GM12878 (cell line): ENCODE measurements at regions not wholly inside any gene's neighbourhood (a gene's known extent, or its start where the extent isn't known, plus 50 kb on each side); places are given as distances from the start of the nearest gene placed in this dataset.
A peak's percentile ranks its signal among the peaks of the same experiment; 100 is the strongest.

Experiments
- ATAC-seq: fragments of 200-7000 bp; cut with Tn5 transposase; 3 replicates; pipeline ENCODE4 v1.9.1; 2020; ENCODE audit warnings: mild to moderate bottlenecking, moderate library complexity
- BruUV-seq: library from RNA; stranded (reverse); fragments of 400-500 nt; replicated peaks from 2 replicates; lab custom pipeline; 2021; lab: Mats Ljungman, UMichigan
- CTCF ChIA-PET: fragments of 300-600 bp; sonication (Branson Sonifier 250); formaldehyde crosslinking; extraction: SDS; loops from one replicate; lab custom pipeline; 2021; ENCODE audit warnings: inconsistent platforms; lab: Yijun Ruan, JAX
- POLR2A ChIA-PET: fragments of 350-600 bp; formaldehyde crosslinking; extraction: SDS; loops from one replicate; lab custom pipeline; 2021; ENCODE audit warnings: inconsistent platforms; lab: Charles Lee
- RAD21 ChIA-PET: fragments of 300-600 bp; sonication (Branson Sonifier 250); formaldehyde crosslinking; loops from one replicate; lab custom pipeline; 2023; ENCODE audit warnings: antibody characterized with exemption; ENCODE audit not compliant: unreplicated experiment; lab: Charles Lee
- SMC1A ChIA-PET: fragments of 300-600 bp; sonication (Branson Sonifier 250); formaldehyde crosslinking; loops from one replicate; lab custom pipeline; 2023; ENCODE audit not compliant: unreplicated experiment, uncharacterized antibody; lab: Charles Lee
- DNase-seq: peaks from one replicate; pipeline ENCODE4 v3.0.0-alpha.2; 2011; ENCODE audit warnings: low read depth, low spot score
- FAIRE-seq: peaks from 3 replicates; lab custom pipeline; 2011; peaks lifted over from hg19 to GRCh38; lab: Jason Lieb, UNC
- H2AFZ ChIP-seq: 2 replicates; pipeline ENCODE4 v1.6.0; 2011; ENCODE audit warnings: low read depth, low read length, control low read depth; ENCODE audit not compliant: control insufficient read depth
- H3K27ac ChIP-seq: 2 replicates; pipeline ENCODE4 v1.5.1; 2011; ENCODE audit warnings: control low read depth; ENCODE audit not compliant: control insufficient read depth, insufficient read depth
- H3K27me3 ChIP-seq, 2 experiments: replicated peaks in 1 of 2; 2 replicates each; pipeline versions ENCODE4 v1.6.0 to v1.6.1; 2011; ENCODE audit warnings: low read length in 1 of 2; ENCODE audit not compliant: control insufficient read depth in 2 of 2, insufficient read depth in 2 of 2
- H3K36me3 ChIP-seq, 2 experiments: 2 replicates each; pipeline ENCODE4 v1.5.1; 2011; ENCODE audit warnings: low read length in 1 of 2; ENCODE audit not compliant: control insufficient read depth in 2 of 2, insufficient read depth in 2 of 2
- H3K4me1 ChIP-seq: 2 replicates; pipeline ENCODE4 v1.6.1; 2011; ENCODE audit warnings: mild to moderate bottlenecking, low read length, moderate library complexity, mixed read lengths; ENCODE audit not compliant: control insufficient read depth, insufficient read depth
- H3K4me2 ChIP-seq: 2 replicates; pipeline ENCODE4 v1.6.0; 2011; ENCODE audit warnings: control low read depth; ENCODE audit not compliant: control insufficient read depth, insufficient read depth
- H3K4me3 ChIP-seq: fragments of 200-600 bp; sonication (generic); 2 replicates; pipeline ENCODE4 v1.5.1; 2016
- H3K79me2 ChIP-seq: 2 replicates; pipeline ENCODE4 v1.6.0; 2011; ENCODE audit warnings: low read length; ENCODE audit not compliant: control insufficient read depth, insufficient read depth
- H3K9ac ChIP-seq: 2 replicates; pipeline ENCODE4 v1.8.0; 2011; ENCODE audit warnings: low read length, control low read depth, mixed read lengths; ENCODE audit not compliant: control insufficient read depth, insufficient read depth
- H3K9me3 ChIP-seq: replicated peaks from 3 replicates; pipeline ENCODE4 v1.5.1; 2011; ENCODE audit warnings: mild to moderate bottlenecking, low read length; ENCODE audit not compliant: control insufficient read depth, insufficient read depth
- H4K20me1 ChIP-seq: 2 replicates; pipeline ENCODE4 v1.6.0; 2011; ENCODE audit not compliant: control insufficient read depth, insufficient read depth
- BRCA1 ChIP-seq: IDR thresholded peaks from 2 replicates; pipeline ENCODE4 v1.6.1; 2011; ENCODE audit warnings: low read depth, low read length, improper control_type of control experiment
- CEBPZ ChIP-seq: fragments of 150-350 bp; IDR thresholded peaks from 2 replicates; pipeline ENCODE4 v1.6.1; 2016; ENCODE audit warnings: low read depth, low read length
- PBX3 ChIP-seq: IDR thresholded peaks from 2 replicates; pipeline ENCODE4 v1.6.1; 2011; ENCODE audit warnings: mild to moderate bottlenecking, low read depth, low read length, moderate library complexity; ENCODE audit not compliant: insufficient replicate concordance
- POLR2AphosphoS5 ChIP-seq: IDR thresholded peaks from 2 replicates; pipeline ENCODE4 v1.6.1; 2011; ENCODE audit warnings: mild to moderate bottlenecking, low read length, inconsistent platforms
- RUNX3 ChIP-seq: IDR thresholded peaks from 2 replicates; pipeline ENCODE4 v1.6.1; 2012; ENCODE audit warnings: low read length, inconsistent platforms
- SMARCA5 ChIP-seq: fragments of 450-650 bp; IDR thresholded peaks from 2 replicates; pipeline ENCODE4 v1.6.1; 2017; ENCODE audit warnings: mild to moderate bottlenecking
- SPI1 ChIP-seq: IDR thresholded peaks from 2 replicates; pipeline ENCODE4 v1.6.1; 2011; ENCODE audit warnings: low read depth, mild to moderate bottlenecking, low read length, moderate library complexity, borderline replicate concordance; ENCODE audit not compliant: insufficient read depth
- TBL1XR1 ChIP-seq: IDR thresholded peaks from 2 replicates; pipeline ENCODE4 v1.6.1; 2012; ENCODE audit warnings: low read depth, low read length, improper control_type of control experiment
- ZNF24 ChIP-seq: fragments of 450-650 bp; IDR thresholded peaks from 2 replicates; pipeline ENCODE4 v1.6.1; 2017; ENCODE audit warnings: antibody characterized with exemption, mild to moderate bottlenecking
- WGBS: methylation state at CpG from one replicate; pipeline ENCODE4 v1.1.6; 2016; ENCODE audit warnings: low lambda C conversion rate; ENCODE audit not compliant: insufficient replicate concordance, insufficient coverage; ENCODE audit errors: missing lambda C conversion rate; 5-methylcytosine and 5-hydroxymethylcytosine counted together
- in situ Hi-C: fragments of 300-500 bp; cut with MboI; formaldehyde crosslinking; loops from 9 replicates; pipeline ENCODE4 v1.14.3; 2018; ENCODE audit warnings: mixed read lengths
- intact Hi-C: fragments of 100-400 bp; cut with micrococcal nuclease; formaldehyde crosslinking; loops from one replicate; pipeline ENCODE4 v1.14.2; 2022; ENCODE audit not compliant: unreplicated experiment
- TF ChIP-seq, protein P1 (sequence below): fragments of 450-650 bp; IDR thresholded peaks from 2 replicates; pipeline ENCODE4 v1.6.1; 2017; ENCODE audit warnings: antibody characterized with exemption, mild to moderate bottlenecking, moderate library complexity
- TF ChIP-seq, protein P2 (sequence below): fragments of 450-650 bp; IDR thresholded peaks from 2 replicates; pipeline ENCODE4 v1.6.1; 2018; ENCODE audit warnings: mild to moderate bottlenecking, low read depth, moderate library complexity; ENCODE audit not compliant: partially characterized antibody
- TF ChIP-seq, protein P3 (sequence below): fragments of 450-650 bp; IDR thresholded peaks from 2 replicates; pipeline ENCODE4 v1.6.1; 2017; ENCODE audit warnings: borderline replicate concordance

GRCh38 chr2:105571445-105571987, 172.7 kb upstream of the FHL2 start:
- WGBS = 40% methylated on average over 9 of the region's 9 CpGs
- H3K27ac ChIP-seq = no peak overlapping the region
- TF ChIP-seq CEBPZ (no peak), PBX3 (no peak), RUNX3 (peak; percentile 43; the same call in 1 of the 2 replicates), ZNF24 (no peak), POLR2AphosphoS5 (no peak), TBL1XR1 (no peak), BRCA1 (no peak), SPI1 (peak; percentile 45; the same call in 1 of the 2 replicates), SMARCA5 (no peak)
- TF ChIP-seq, protein P1, sequence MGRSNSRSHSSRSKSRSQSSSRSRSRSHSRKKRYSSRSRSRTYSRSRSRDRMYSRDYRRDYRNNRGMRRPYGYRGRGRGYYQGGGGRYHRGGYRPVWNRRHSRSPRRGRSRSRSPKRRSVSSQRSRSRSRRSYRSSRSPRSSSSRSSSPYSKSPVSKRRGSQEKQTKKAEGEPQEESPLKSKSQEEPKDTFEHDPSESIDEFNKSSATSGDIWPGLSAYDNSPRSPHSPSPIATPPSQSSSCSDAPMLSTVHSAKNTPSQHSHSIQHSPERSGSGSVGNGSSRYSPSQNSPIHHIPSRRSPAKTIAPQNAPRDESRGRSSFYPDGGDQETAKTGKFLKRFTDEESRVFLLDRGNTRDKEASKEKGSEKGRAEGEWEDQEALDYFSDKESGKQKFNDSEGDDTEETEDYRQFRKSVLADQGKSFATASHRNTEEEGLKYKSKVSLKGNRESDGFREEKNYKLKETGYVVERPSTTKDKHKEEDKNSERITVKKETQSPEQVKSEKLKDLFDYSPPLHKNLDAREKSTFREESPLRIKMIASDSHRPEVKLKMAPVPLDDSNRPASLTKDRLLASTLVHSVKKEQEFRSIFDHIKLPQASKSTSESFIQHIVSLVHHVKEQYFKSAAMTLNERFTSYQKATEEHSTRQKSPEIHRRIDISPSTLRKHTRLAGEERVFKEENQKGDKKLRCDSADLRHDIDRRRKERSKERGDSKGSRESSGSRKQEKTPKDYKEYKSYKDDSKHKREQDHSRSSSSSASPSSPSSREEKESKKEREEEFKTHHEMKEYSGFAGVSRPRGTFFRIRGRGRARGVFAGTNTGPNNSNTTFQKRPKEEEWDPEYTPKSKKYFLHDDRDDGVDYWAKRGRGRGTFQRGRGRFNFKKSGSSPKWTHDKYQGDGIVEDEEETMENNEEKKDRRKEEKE = no peak
- TF ChIP-seq, protein P2, sequence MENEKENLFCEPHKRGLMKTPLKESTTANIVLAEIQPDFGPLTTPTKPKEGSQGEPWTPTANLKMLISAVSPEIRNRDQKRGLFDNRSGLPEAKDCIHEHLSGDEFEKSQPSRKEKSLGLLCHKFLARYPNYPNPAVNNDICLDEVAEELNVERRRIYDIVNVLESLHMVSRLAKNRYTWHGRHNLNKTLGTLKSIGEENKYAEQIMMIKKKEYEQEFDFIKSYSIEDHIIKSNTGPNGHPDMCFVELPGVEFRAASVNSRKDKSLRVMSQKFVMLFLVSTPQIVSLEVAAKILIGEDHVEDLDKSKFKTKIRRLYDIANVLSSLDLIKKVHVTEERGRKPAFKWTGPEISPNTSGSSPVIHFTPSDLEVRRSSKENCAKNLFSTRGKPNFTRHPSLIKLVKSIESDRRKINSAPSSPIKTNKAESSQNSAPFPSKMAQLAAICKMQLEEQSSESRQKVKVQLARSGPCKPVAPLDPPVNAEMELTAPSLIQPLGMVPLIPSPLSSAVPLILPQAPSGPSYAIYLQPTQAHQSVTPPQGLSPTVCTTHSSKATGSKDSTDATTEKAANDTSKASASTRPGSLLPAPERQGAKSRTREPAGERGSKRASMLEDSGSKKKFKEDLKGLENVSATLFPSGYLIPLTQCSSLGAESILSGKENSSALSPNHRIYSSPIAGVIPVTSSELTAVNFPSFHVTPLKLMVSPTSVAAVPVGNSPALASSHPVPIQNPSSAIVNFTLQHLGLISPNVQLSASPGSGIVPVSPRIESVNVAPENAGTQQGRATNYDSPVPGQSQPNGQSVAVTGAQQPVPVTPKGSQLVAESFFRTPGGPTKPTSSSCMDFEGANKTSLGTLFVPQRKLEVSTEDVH = no peak
- TF ChIP-seq, protein P3, sequence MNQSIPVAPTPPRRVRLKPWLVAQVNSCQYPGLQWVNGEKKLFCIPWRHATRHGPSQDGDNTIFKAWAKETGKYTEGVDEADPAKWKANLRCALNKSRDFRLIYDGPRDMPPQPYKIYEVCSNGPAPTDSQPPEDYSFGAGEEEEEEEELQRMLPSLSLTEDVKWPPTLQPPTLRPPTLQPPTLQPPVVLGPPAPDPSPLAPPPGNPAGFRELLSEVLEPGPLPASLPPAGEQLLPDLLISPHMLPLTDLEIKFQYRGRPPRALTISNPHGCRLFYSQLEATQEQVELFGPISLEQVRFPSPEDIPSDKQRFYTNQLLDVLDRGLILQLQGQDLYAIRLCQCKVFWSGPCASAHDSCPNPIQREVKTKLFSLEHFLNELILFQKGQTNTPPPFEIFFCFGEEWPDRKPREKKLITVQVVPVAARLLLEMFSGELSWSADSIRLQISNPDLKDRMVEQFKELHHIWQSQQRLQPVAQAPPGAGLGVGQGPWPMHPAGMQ = no peak
- TF ChIP-seq, all 136 proteins: peak for 2
- Histone ChIP-seq H3K27me3 (no peaks in the 10 kb centered on the region; a peak in 1 of 4 replicates), H3K4me1 (no peaks in the 10 kb centered on the region), H3K9ac (no peak overlapping the region), H3K4me2 (no peak overlapping the region), H3K79me2 (no peaks in the 10 kb centered on the region), H2AFZ (no peak overlapping the region), H4K20me1 (no peaks in the 10 kb centered on the region), H3K36me3 (no peaks in the 10 kb centered on the region), H3K4me3 (no peak overlapping the region), H3K9me3 (no peaks in the 10 kb centered on the region)
- in situ Hi-C loops = no loop called here
- FAIRE-seq = no peak
- ChIA-PET POLR2A (no interaction called here), SMC1A (no interaction called here), CTCF (no interaction called here), RAD21 (no interaction called here)
- no TSS peak for BruUV-seq
- peak; percentile 63 for ATAC-seq
- DNase-seq = no peak
- intact Hi-C loops = no loop called here
